Non-pigmented ciliary epithelial cell (primary cell): ENCODE measurements at regions not wholly inside any gene's neighbourhood (a gene's known extent, or its start where the extent isn't known, plus 50 kb on each side); places are given as distances from the start of the nearest gene placed in this dataset.
A peak's percentile ranks its signal among the peaks of the same experiment; 100 is the strongest.

Source experiments
- DNase-seq: peaks from one replicate; pipeline ENCODE4 v3.0.0-alpha.2; 2010; ENCODE audit warnings: low read depth

GRCh38 chr2:43052204-43052943 lies 174.0 kb downstream of the ZFP36L2 start:
- DNase-seq, result no peak

DNA sequence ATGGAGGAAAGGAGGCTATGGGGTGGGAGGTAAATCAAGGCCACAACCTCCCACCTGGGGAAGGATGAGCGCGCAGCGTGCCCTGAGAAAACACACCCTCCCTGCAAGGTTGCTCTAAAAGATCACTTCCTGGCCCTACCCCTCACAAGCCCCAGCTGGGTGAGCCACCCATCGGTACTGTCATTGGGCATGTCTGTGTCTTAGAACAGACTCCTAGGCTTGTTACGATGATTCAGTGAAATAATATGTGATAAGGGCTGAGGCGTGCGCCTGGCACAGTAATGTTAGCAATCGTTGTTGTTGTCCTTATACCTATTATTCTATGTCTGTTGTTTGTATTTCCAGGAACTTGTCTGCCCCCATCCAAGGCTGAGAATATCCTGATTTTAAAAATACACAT lies 175.1 kb downstream of the ZFP36L2 start:
- no peak for DNase-seq

- no peak for DNase-seq
Observed at GRCh38 chr2:43050866-43051265, 175.5 kb downstream of the ZFP36L2 start.

DNA sequence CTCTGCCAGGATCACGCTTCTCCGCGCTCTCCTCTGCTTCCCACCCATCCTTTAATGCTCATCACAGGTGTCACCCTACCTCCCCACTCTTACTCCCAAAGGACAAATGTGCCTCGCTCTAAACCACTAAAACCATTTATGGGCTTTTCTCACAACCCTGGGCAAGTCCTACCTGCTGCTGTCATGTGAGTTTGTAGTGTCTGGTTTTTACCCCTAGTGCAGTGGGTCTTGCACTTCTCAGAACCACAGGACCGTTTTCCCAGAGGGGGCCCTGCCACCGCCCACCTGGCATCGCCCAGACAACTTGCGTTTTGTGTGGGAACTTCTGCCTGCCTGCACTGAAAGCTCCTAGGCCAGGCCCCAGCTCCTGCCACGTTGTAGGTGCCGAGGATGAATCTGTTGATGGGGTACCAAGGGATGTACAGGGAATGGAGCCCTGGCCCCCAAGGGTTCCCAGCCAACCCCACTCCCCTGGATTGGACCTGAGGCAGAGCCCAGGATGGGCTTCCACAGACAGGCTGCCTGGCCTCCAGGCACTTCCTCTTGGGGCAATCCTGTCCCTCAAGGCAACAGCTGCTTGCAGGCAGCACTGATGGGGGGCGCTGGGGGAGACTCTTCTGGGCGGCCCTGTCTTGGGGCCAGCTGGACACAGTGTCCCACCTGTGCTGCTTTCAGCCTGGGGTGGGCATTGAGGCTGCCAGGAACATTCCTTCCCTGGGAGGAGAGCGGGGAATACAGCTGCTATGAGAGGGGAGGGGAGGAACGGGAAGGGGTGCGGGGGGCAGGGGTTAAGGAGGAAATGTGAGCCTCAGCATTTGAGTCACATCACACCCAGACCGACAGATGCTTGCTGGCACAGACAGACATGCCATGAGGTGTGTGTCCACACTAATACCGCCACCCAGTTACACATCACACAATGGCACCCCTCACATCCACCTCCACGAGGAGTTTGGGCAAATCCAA lies 176.3 kb downstream of the ZFP36L2 start:
- no peak for DNase-seq

DNA sequence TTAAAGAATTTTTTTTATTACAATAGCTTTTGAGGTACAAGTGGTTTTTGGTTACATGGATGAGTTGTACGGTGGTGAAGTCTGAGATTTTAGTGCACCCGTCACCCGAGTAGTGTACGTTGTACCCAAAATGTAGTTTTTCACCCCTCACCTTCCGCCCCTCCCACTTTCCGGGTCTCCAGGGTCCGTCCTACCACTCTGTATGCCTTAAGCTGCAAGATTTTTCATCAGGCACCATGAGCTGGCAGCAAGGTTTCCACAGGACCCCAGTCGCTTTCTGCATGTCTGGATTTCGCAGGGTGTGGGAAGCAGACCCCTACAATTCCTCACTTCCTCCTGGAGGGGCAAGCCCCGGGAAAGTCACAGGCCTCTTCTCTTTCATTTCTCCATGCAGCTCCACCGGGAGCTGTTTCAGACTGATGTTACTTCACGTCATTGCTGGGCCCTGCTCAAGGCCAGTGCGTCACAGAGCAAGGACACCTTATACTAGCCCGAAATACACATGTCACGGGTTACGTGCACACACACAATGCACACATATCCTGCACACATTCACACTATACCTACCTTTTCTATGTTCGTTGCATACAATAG lies 179.1 kb downstream of the ZFP36L2 start:
- no peak for DNase-seq

DNA sequence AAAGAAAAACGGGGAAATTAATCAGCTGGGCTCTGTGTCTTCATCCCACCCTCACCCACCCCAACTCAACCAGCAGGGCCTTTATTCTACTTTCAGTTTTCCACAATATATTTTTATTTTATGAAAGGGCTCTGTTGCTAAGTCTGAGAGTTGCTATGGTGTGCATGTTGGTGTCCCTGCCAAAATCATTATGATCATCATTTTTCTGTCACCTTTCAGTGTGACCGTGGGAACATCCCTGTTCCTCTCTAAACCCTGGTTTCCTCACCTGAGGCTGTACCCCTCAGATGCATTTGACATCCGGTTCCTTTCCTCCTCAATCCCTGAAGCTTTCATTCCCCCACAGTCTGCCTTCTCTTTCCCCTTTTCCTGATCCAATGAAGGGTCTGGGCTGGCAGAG lies 180.5 kb downstream of the ZFP36L2 start:
- no peak for DNase-seq

DNA sequence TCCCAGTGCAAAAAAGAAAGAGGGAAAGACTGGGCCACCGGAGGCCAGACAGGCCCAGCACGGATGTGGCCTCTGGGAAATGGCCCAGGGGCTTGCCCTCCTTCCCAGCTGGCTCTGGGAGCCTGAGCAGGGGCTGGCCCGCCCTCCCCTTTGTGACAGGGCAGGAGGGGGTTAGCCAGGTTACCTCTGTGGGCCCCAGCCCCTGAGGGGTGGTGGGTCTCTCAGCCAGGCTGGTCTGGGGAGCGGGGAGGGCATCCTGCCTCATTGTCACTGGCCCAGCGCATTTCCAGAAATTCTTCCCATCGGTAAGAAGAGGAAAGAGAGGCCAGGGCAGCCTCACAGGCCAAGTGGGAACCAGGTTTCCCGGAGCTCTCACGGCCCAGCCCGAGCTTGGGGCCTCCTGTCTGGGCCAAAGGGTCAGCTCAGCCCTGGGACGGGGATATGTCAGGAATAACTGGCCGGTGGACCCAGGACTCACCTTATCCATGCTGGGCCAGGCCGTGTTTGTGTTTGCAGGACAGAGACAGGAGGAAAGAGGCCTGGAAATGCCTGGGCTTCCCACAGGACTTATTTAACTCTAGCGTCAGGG lies 182.2 kb downstream of the ZFP36L2 start:
- no peak for DNase-seq

DNA sequence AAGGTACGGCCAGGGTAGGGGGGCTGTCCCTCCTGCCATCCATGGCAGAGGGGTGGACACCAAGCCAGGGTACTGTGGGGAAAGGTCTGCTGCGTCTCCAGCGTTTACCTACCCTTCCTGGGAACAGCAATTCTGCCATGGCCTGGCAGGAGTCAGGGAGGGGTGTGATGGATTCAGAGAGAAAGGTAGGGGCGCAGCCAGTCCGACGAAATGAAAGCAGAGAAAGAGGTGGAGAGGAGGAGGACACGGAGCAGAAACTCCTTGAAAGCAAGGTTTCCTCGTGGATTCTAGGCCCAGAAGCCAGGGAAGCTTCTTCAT lies 182.9 kb downstream of the ZFP36L2 start:
- no peak for DNase-seq

GRCh38 chr2:43041661-43042360 lies 184.6 kb downstream of the ZFP36L2 start:
- DNase-seq, result peak; percentile 79

- no peak for DNase-seq
Observed at GRCh38 chr2:43041173-43041591, 185.2 kb downstream of the ZFP36L2 start.

GRCh38 chr2:43040084-43040854 lies 186.1 kb downstream of the ZFP36L2 start:
- no peak for DNase-seq

DNA sequence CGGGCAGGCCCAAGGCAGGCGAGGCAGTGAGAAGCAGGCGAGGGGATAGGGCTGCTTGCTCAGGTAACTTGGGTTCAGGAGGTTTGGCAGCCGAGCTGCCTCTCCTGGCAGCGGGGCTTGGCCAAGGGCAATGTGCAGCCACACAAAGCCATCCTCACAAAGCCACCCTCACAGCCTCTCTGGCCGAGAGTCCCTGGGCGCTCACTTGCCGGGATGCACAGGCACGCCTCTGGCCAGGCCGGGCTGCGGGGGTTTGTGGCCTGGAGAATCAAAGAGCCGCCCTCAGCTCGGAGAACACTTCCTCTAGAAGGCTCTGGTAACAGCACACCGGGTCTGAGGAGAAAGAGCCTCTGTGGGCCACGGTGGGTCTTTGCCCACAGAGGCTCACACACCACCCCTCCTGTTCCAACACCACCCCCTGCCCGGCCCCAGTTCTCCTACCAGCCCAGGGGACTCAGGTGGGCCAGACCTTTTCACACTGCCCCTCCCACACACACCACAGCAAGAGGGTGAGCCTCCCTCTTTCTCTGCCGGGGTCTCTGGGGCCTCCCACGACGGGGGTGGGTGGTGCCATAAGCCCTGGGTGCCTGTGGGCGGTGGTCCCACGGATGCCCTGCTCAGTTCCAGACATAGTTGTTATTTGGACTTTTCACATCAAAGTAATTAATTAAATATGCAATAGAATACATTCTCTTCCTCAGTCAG lies 186.9 kb downstream of the ZFP36L2 start:
- DNase-seq, result no peak

GRCh38 chr2:43038696-43039094 lies 187.7 kb downstream of the ZFP36L2 start:
- DNase-seq, result no peak

DNA sequence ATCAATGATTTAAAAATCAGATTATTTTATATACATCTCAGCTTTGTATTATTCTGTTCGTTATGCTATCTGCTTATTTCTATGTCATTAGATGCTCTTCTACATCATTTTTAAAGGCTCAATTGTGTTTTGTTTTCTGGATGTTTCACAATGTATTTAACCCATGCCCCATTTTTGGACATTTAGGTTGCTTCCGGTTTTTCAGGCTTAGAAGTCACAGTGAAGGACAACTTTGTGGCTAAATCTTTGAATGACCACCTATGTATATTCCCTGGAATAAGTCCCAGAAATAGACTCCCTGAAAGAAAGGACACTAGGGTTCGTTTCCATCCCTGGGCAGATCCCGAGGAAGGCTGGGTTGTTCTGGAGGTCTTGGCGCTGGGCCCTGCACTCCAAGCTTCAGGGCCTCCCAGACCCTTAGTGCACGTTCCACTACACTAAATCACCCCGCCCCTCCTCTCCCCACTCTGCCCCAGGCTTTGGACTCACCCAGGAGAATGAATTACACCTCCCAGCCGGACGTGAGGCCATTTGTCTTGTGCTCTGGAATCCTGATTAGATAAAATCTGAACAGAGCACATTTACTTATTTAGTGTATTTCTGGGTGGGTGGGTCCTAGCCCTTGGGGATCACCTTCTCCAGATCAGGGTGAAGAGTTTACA lies 188.2 kb downstream of the ZFP36L2 start:
- DNase-seq, result no peak

- no peak for DNase-seq
Observed at GRCh38 chr2:43035922-43036321, 190.5 kb downstream of the ZFP36L2 start.

DNA sequence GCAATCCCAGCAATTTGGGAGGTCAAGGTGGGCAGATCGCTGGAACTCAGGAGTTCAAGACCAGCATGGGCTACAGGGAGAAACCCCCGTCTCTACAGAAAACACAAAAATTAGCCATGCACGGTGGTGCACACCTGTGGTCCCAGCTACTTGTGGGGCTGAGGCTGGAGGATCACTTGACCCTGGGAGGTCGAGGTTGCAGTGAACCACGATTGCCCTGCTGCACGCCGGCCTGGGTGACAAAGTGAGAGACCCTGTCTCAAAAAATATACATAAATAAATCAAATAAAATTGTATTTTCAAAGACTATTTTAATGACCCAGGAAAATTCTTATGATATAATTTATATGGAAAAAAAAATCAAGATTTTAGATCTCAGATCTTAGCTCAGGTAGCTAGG lies 191.5 kb downstream of the ZFP36L2 start:
- DNase-seq, result no peak

- no peak for DNase-seq
Observed at GRCh38 chr2:43034242-43034619, 192.2 kb downstream of the ZFP36L2 start.

- no peak for DNase-seq
Observed at GRCh38 chr2:43033466-43034241, 192.8 kb downstream of the ZFP36L2 start.

DNA sequence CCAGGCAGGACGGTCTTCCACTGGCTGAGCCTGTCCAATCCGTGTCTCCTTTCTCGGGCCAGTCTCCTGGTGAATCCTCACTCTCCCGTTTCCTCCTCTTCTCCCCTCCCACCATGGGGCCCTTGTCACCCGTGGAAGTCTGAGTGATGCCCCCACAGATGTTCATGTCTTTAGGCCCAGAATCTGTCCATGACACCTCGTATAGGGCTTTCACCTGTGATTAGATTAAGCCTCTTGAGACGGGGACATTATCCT lies 193.5 kb downstream of the ZFP36L2 start:
- no peak for DNase-seq
